NT2/D1 (cell line): ENCODE measurements at regions not wholly inside any gene's neighbourhood (a gene's known extent, or its start where the extent isn't known, plus 50 kb on each side); places are given as distances from the start of the nearest gene placed in this dataset.

ENCODE experiments used
- SUZ12 ChIP-seq: IDR thresholded peaks from 2 replicates; pipeline ENCODE4 v1.6.1; 2011; ENCODE audit not compliant: insufficient read length, insufficient read depth; ENCODE audit errors: extremely low read depth
- ZNF274 ChIP-seq: IDR thresholded peaks from 2 replicates; pipeline ENCODE4 v1.6.1; 2011; ENCODE audit warnings: mild to moderate bottlenecking, low read depth, low read length

DNA sequence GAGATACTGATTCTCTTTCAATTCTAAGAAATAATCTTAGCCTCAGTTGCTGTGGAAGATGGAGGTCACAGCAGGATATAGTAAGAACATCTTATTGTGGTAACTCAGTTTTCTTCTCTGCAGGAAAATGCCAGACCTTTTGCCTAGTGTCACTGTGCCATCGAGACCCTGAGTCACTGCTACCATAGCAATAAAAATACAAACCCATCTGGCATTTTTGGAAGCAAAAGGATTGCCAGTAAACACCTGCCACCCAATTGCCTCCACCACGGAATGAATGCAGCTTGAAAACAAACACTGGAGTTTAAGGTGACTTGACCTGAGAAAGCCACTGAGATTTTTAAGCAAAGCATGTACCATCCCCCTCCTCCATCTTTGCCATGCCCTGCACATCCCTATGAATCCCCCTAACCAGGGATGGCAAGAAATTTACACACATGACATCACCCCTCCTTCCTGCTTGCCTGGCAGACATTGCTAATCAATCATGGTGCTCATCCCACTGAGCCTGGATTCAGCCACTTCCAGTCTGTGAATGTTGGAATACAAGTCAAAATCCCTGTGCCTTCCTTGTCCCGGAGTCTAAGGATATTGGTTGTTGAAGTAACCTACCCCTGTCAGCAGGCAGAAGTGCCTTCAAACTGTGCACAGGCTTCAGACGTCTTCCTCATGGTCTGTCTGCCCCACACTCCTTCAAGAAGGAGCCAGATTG, 59.6 kb upstream of the MAMLD1 start:
- TF ChIP-seq ZNF274 (no peak), SUZ12 (no peak)
